Loucy (cell line): ENCODE measurements at regions not wholly inside any gene's neighbourhood (a gene's known extent, or its start where the extent isn't known, plus 50 kb on each side); places are given as distances from the start of the nearest gene placed in this dataset.
"Not testable (repeated sequence)": the region's sequence is repeated elsewhere in the genome, so short reads cannot be mapped to it uniquely, and the experiment has no call there.

Experiments
- EZH2phosphoT487 ChIP-seq: fragments of 200-600 bp; IDR thresholded peaks from 2 replicates; pipeline ENCODE4 v1.6.1; 2018; ENCODE audit warnings: antibody characterized with exemption, mild to moderate bottlenecking, moderate library complexity, borderline replicate concordance
- TF ChIP-seq, protein P1 (sequence below): fragments of 200-600 bp; sonication (generic); conservative IDR thresholded peaks from 2 replicates; pipeline ENCODE4 v1.5.1; 2014; ENCODE audit warnings: mild to moderate bottlenecking, antibody characterized with exemption, low read length

DNA sequence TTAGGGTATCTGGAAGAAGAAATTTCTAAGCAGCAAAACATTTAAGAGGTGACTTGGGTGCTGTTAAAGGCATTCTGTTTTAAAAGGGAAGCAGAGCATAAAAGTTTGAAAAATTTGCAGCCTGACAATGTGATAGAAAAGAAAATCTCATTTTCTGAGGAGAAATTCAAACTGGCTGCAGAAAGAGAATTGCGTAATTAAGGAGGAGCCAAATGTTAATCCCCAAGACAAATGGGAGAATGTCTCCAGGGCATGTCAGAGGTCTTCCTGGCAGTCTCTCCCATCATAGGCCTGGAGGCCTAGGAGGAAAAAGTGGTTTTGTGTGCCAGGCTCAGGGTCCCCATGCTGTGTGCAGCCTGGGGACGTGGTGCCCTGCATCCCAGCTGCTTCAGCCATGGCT, 230.6 kb downstream of the TAF11L14 start:
- TF ChIP-seq, protein P1, sequence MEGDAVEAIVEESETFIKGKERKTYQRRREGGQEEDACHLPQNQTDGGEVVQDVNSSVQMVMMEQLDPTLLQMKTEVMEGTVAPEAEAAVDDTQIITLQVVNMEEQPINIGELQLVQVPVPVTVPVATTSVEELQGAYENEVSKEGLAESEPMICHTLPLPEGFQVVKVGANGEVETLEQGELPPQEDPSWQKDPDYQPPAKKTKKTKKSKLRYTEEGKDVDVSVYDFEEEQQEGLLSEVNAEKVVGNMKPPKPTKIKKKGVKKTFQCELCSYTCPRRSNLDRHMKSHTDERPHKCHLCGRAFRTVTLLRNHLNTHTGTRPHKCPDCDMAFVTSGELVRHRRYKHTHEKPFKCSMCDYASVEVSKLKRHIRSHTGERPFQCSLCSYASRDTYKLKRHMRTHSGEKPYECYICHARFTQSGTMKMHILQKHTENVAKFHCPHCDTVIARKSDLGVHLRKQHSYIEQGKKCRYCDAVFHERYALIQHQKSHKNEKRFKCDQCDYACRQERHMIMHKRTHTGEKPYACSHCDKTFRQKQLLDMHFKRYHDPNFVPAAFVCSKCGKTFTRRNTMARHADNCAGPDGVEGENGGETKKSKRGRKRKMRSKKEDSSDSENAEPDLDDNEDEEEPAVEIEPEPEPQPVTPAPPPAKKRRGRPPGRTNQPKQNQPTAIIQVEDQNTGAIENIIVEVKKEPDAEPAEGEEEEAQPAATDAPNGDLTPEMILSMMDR, result not testable (repeated sequence)
- not testable (repeated sequence) for TF ChIP-seq EZH2phosphoT487
